Pancreas (tissue), 10 donors: ENCODE measurements at regions not wholly inside any gene's neighbourhood (a gene's known extent, or its start where the extent isn't known, plus 50 kb on each side); places are given as distances from the start of the nearest gene placed in this dataset.

ENCODE experiments used
- ATAC-seq, 4 donors: fragments of 200-7000 bp; cut with Tn5 transposase; one replicate each; pipeline versions ENCODE4 v1.8.0 to v1.9.1; 2020; ENCODE audit warnings: mild to moderate bottlenecking in 4 of 4, moderate library complexity in 4 of 4
- DNase-seq, 6 donors: peaks; one replicate each; pipeline ENCODE4 v3.0.0-alpha.2; 2020
- FAIRE-seq: peaks from 2 replicates; lab custom pipeline; 2012; peaks lifted over from hg19 to GRCh38; lab: Jason Lieb, UNC
- H3K27ac ChIP-seq, 4 donors: fragments of 200-600 bp; sonication (generic); 1 replicate in 3 of 4; 2 replicates in 1 of 4; pipeline versions ENCODE4 v1.5.0 to v1.8.0; 2020
- H3K27me3 ChIP-seq, 4 donors: fragments of 200-600 bp; one replicate each; pipeline ENCODE4 v1.8.0; 2021
- H3K36me3 ChIP-seq, 3 donors: fragments of 200-600 bp; sonication (generic) in 1 of 3; one replicate each; pipeline versions ENCODE4 v1.5.0 to v1.8.0; 2020 to 2021
- H3K4me1 ChIP-seq, 3 donors: fragments of 200-600 bp; one replicate each; pipeline ENCODE4 v1.8.0; 2021
- H3K4me3 ChIP-seq, 4 donors: fragments of 200-600 bp; sonication (generic) in 2 of 4; one replicate each; pipeline versions ENCODE4 v1.5.0 to v1.8.0; 2020 to 2021
- H3K9me3 ChIP-seq, 4 donors: fragments of 200-600 bp; one replicate each; pipeline ENCODE4 v1.8.0; 2021
- WGBS, 2 donors: extraction: QIAGEN DNeasy Blood & Tissue Kit; methylation state at CpG; one replicate each; pipeline ENCODE4 v1.1.7; 2013; 5-methylcytosine and 5-hydroxymethylcytosine counted together
- intact Hi-C, 3 donors: fragments of 100-400 bp; cut with DNase I; formaldehyde crosslinking; loops; one replicate each; pipeline versions ENCODE4 v1.11.1 to v1.14.2; 2022
- TF ChIP-seq, protein P1 (sequence below), 4 donors: fragments of 200-600 bp; sonication (generic) in 3 of 4; IDR thresholded peaks; one replicate each; pipeline versions ENCODE4 v1.5.0 to v1.8.0; 2021; ENCODE audit warnings: antibody characterized with exemption in 4 of 4
- donor health status: healthy with polysubstance abuse.
- donor health status: DM: no; HTN: no; CAD: no; lungs with moderate emphysema.
- donor health status: DM: no; HTN: no; CAD: no.
- donor health status: control.
- donor health status: control.
- donor health status: Bipolar disorder and iron deficiency.
- donor health status: DM: yes; HTN: yes; CAD: no.
- donor health status: DM: no; HTN: no; CAD: no.
- donor health status: DM: no; HTN: no; CAD: no.
- donor health status: DM: yes; HTN: yes; CAD: no.

DNA sequence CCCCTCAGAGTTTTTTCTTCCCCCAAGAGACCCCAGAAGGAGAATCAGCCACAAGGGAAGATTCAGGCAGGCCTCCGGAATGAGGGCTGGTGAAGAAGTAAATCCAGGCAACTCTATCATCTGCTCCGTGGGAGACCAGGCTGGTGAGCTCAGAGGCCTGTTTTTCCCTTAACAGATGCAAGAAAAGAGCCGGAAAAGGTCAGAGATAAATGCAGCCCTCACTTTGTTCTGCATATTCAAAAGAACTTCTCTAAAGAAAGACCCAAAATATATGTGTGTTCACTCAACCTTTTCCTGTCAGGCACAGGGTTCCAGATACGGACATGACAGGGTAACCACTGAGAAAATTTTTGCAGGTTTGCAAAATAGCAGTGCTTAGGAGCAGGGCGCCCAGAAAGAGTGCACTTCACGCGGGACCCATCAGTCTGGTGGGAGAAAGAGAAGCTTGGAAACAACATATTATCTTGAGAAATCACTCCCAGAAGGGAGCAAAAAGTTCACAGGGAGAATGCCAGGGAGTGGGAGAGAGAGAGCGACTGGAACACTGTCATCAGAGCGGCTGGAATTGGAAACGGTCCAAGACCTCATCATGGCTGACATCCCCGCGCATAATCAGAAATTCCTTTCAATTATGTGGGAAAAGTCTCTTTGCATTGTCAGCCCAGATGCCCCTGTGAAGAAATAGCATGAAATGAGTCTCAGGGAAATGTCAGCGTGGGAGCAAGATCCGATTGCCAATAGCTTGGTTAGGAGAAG is 244.8 kb upstream of the SLC14A2 start:
- intact Hi-C loops = no loop called here
- Histone ChIP-seq H3K36me3 (no peaks in the 10 kb centered on the region), H3K27me3 (no peaks in the 10 kb centered on the region), H3K27ac (no peak overlapping the region), H3K9me3 (no peaks in the 10 kb centered on the region), H3K4me1 (no peaks in the 10 kb centered on the region), H3K4me3 (no peak overlapping the region)
- ATAC-seq (no peak), FAIRE-seq (no peak), DNase-seq (no peak)
- WGBS, 2 donors = 62 to 80% methylated on average over 14 of the region's 14 CpGs
- TF ChIP-seq, protein P1, sequence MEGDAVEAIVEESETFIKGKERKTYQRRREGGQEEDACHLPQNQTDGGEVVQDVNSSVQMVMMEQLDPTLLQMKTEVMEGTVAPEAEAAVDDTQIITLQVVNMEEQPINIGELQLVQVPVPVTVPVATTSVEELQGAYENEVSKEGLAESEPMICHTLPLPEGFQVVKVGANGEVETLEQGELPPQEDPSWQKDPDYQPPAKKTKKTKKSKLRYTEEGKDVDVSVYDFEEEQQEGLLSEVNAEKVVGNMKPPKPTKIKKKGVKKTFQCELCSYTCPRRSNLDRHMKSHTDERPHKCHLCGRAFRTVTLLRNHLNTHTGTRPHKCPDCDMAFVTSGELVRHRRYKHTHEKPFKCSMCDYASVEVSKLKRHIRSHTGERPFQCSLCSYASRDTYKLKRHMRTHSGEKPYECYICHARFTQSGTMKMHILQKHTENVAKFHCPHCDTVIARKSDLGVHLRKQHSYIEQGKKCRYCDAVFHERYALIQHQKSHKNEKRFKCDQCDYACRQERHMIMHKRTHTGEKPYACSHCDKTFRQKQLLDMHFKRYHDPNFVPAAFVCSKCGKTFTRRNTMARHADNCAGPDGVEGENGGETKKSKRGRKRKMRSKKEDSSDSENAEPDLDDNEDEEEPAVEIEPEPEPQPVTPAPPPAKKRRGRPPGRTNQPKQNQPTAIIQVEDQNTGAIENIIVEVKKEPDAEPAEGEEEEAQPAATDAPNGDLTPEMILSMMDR (IDR thresholded peaks at IDR 0.05) = no peak

GRCh38 chr18:45373286-45373880 is 241.9 kb upstream of the SLC14A2 start:
- no peaks in the 10 kb centered on the region for H3K4me1 ChIP-seq
- H3K27ac ChIP-seq = no peak overlapping the region
- ATAC-seq (peak in 1 of 4 donors; percentile 36), FAIRE-seq (no peak), DNase-seq (no peak)
- no peak overlapping the region for H3K4me3 ChIP-seq
- no peaks in the 10 kb centered on the region for H3K36me3 ChIP-seq
- no peaks in the 10 kb centered on the region for H3K9me3 ChIP-seq
- 84 to 87% methylated on average over 3 of the region's 3 CpGs for WGBS, 2 donors
- intact Hi-C loops = no loop called here
- TF ChIP-seq, protein P1 (IDR thresholded peaks at IDR 0.05) = no peak
- no peaks in the 10 kb centered on the region for H3K27me3 ChIP-seq

- intact Hi-C loops = no loop called here
- Histone ChIP-seq H3K27me3 (no peaks in the 10 kb centered on the region), H3K27ac (no peak overlapping the region), H3K4me1 (no peaks in the 10 kb centered on the region), H3K9me3 (no peaks in the 10 kb centered on the region), H3K4me3 (no peak overlapping the region), H3K36me3 (no peaks in the 10 kb centered on the region)
- no peak for FAIRE-seq
- ATAC-seq = no peak
- DNase-seq = no peak
- TF ChIP-seq, protein P1 (IDR thresholded peaks at IDR 0.05) = no peak
These were observed 241.0 kb upstream of the SLC14A2 start for GRCh38 chr18:45374236-45374635.

DNA sequence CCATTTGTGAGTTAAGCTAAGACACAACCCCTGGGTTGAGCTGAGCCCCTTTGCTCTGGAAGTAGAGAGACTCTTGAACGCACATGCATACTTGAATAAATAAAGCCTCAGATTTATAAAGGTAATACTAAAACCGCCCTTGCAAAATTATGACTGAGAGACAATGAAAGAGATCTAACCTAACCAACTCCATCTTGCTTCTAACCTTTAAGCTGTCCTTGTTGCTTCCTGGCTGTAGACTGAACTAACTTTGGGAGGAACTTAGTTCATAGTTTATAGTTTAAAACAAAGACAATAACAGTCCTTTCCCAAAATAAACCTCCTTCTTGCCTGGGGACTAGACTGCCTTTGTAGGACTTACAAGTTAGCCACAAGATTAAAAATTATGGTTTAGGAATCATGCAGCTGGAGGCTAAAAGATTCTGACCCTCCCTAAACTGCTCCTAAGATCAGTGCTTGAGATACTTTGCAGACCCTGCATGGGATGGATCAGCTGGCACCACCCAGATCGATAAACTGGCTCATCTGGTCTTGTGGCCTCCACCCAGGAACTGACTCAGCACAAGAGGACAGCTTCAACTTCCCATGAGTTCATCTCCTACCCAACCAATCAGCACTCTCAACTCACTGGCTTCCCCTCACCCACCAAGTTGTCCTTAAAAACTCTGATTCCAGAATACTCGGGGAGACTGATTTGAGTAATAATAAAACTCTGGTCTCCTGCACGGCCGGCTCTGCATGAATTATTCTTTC is 240.2 kb upstream of the SLC14A2 start:
- 82 to 85% methylated on average over 6 of the region's 6 CpGs for whole genome bisulfite sequencing, 2 donors
- intact Hi-C loops = no loop called here

More for the DNA sequence above, 240.2 kb upstream of the SLC14A2 start:
- FAIRE-seq (no peak), ATAC-seq (no peak), DNase-seq (no peak)
- TF ChIP-seq, protein P1 (IDR thresholded peaks at IDR 0.05) = no peak
- Histone ChIP-seq H3K9me3 (no peaks in the 10 kb centered on the region), H3K36me3 (no peaks in the 10 kb centered on the region), H3K27ac (no peak overlapping the region), H3K27me3 (no peaks in the 10 kb centered on the region), H3K4me3 (no peak overlapping the region), H3K4me1 (no peaks in the 10 kb centered on the region)
